Hepatocyte (in vitro differentiated cells): ENCODE measurements at regions not wholly inside any gene's neighbourhood (a gene's known extent, or its start where the extent isn't known, plus 50 kb on each side); places are given as distances from the start of the nearest gene placed in this dataset.

Source experiments
- DNase-seq: peaks from one replicate; pipeline ENCODE4 v3.0.0-alpha.2; 2016; ENCODE audit warnings: low spot score
- H2AFZ ChIP-seq: fragments of 200-600 bp; sonication (generic); 2 replicates; pipeline ENCODE4 v1.6.0; 2016; ENCODE audit warnings: antibody characterized with exemption, mild to moderate bottlenecking
- H3K27ac ChIP-seq: fragments of 200-600 bp; sonication (generic); 2 replicates; pipeline ENCODE4 v1.5.1; 2016; ENCODE audit warnings: mild to moderate bottlenecking
- H3K27me3 ChIP-seq: fragments of 200-600 bp; sonication (generic); 2 replicates; pipeline ENCODE4 v1.6.1; 2016
- H3K36me3 ChIP-seq: fragments of 200-600 bp; sonication (generic); replicated peaks from 2 replicates; pipeline ENCODE4 v1.5.1; 2016; ENCODE audit warnings: low read depth; ENCODE audit not compliant: insufficient read depth
- H3K4me1 ChIP-seq: fragments of 200-600 bp; sonication (generic); 2 replicates; pipeline ENCODE4 v1.5.1; 2016; ENCODE audit warnings: mild to moderate bottlenecking, moderate library complexity; ENCODE audit not compliant: insufficient read depth
- H3K4me2 ChIP-seq: fragments of 200-600 bp; sonication (generic); 2 replicates; pipeline ENCODE4 v1.6.0; 2016
- H3K4me3 ChIP-seq: fragments of 200-600 bp; sonication (generic); 2 replicates; pipeline ENCODE4 v1.5.1; 2016; ENCODE audit warnings: mild to moderate bottlenecking
- H3K79me2 ChIP-seq: fragments of 200-600 bp; sonication (generic); 2 replicates; pipeline ENCODE4 v1.6.0; 2017; ENCODE audit warnings: mild to moderate bottlenecking
- H3K9me2 ChIP-seq: fragments of 200-600 bp; sonication (generic); replicated peaks from 2 replicates; pipeline ENCODE4 v1.6.0; 2017; ENCODE audit warnings: mild to moderate bottlenecking; ENCODE audit not compliant: insufficient read depth
- H3K9me3 ChIP-seq: fragments of 200-600 bp; sonication (generic); 2 replicates; pipeline ENCODE4 v1.5.1; 2016; ENCODE audit warnings: low read depth, mild to moderate bottlenecking
- H4K20me1 ChIP-seq: fragments of 200-600 bp; sonication (generic); 2 replicates; pipeline ENCODE4 v1.6.0; 2016; ENCODE audit warnings: mild to moderate bottlenecking; ENCODE audit not compliant: insufficient read depth, poor library complexity, severe bottlenecking
- CTCF ChIP-seq: fragments of 200-600 bp; sonication (generic); IDR thresholded peaks from 2 replicates; pipeline ENCODE4 v1.5.1; 2016; ENCODE audit warnings: antibody characterized with exemption, mild to moderate bottlenecking; ENCODE audit not compliant: poor library complexity
- EZH2 ChIP-seq: fragments of 200-600 bp; sonication (generic); IDR thresholded peaks from 2 replicates; pipeline ENCODE4 v1.6.1; 2016; ENCODE audit warnings: antibody characterized with exemption, mild to moderate bottlenecking, borderline replicate concordance
- EZH2phosphoT487 ChIP-seq: fragments of 200-600 bp; sonication (generic); IDR thresholded peaks from one replicate; pipeline ENCODE4 v1.6.1; 2018; ENCODE audit warnings: antibody characterized with exemption, mild to moderate bottlenecking, low read depth, moderate library complexity; ENCODE audit not compliant: unreplicated experiment, severe bottlenecking
- WGBS: methylation state at CpG from one replicate; pipeline ENCODE4 v1.1.6; 2016; ENCODE audit warnings: low lambda C conversion rate; ENCODE audit errors: missing lambda C conversion rate; 5-methylcytosine and 5-hydroxymethylcytosine counted together

GRCh38 chr2:155830817-155831579, 501.5 kb downstream of the NR4A2 start:
- H4K20me1 ChIP-seq, result no peaks in the 10 kb centered on the region
- H3K27me3 ChIP-seq, result no peaks in the 10 kb centered on the region
- no peaks in the 10 kb centered on the region for H3K4me1 ChIP-seq
- WGBS, result 70% methylated on average over 4 of the region's 4 CpGs
- no peaks in the 10 kb centered on the region for H3K79me2 ChIP-seq
- H3K9me2 ChIP-seq, result no peaks in the 10 kb centered on the region
- H3K27ac ChIP-seq, result no peak overlapping the region
- TF ChIP-seq EZH2 (no peak), EZH2phosphoT487 (no peak), CTCF (no peak)
- H3K4me2 ChIP-seq, result no peak overlapping the region
- no peak overlapping the region for H3K4me3 ChIP-seq
- H2AFZ ChIP-seq, result no peak overlapping the region
- no peaks in the 10 kb centered on the region for H3K9me3 ChIP-seq
- no peaks in the 10 kb centered on the region for H3K36me3 ChIP-seq
- no peak for DNase-seq

GRCh38 chr2:155830351-155830750, 502.2 kb downstream of the NR4A2 start:
- Histone ChIP-seq H3K4me1 (no peaks in the 10 kb centered on the region), H3K36me3 (no peaks in the 10 kb centered on the region), H3K27me3 (no peaks in the 10 kb centered on the region), H3K4me2 (no peak overlapping the region), H3K79me2 (no peaks in the 10 kb centered on the region), H3K27ac (no peak overlapping the region), H4K20me1 (no peaks in the 10 kb centered on the region), H3K9me2 (no peaks in the 10 kb centered on the region), H3K9me3 (no peaks in the 10 kb centered on the region), H3K4me3 (no peak overlapping the region), H2AFZ (no peak overlapping the region)
- WGBS, result 72% methylated on average over 5 of the region's 5 CpGs
- no peak for TF ChIP-seq EZH2phosphoT487
- TF ChIP-seq CTCF, result no peak
- TF ChIP-seq EZH2, result no peak
- no peak for DNase-seq

- Histone ChIP-seq H2AFZ (peak overlapping the region; percentile 23), H3K9me3 (no peaks in the 10 kb centered on the region), H3K9me2 (no peaks in the 10 kb centered on the region), H3K4me2 (peak overlapping the region; percentile 57), H4K20me1 (no peaks in the 10 kb centered on the region), H3K4me3 (no peak overlapping the region), H3K27ac (peak overlapping the region; percentile 64), H3K4me1 (no peaks in the 10 kb centered on the region), H3K36me3 (no peaks in the 10 kb centered on the region), H3K27me3 (no peaks in the 10 kb centered on the region), H3K79me2 (no peaks in the 10 kb centered on the region)
- TF ChIP-seq EZH2 (no peak), CTCF (no peak), EZH2phosphoT487 (no peak)
- WGBS, result 61% methylated on average over 2 of the region's 2 CpGs
- peak; percentile 22 for DNase-seq
These were observed 506.6 kb downstream of the NR4A2 start for GRCh38 chr2:155825876-155826275.

- Histone ChIP-seq H3K27me3 (no peaks in the 10 kb centered on the region), H3K27ac (no peak overlapping the region)
These were observed 516.7 kb downstream of the NR4A2 start for GRCh38 chr2:155815851-155816250.

More at GRCh38 chr2:155815851-155816250, 516.7 kb downstream of the NR4A2 start:
- Histone ChIP-seq H3K9me2 (no peaks in the 10 kb centered on the region), H3K4me2 (no peak overlapping the region), H2AFZ (no peak overlapping the region), H3K4me3 (no peak overlapping the region), H4K20me1 (no peaks in the 10 kb centered on the region), H3K79me2 (no peaks in the 10 kb centered on the region), H3K36me3 (no peaks in the 10 kb centered on the region), H3K9me3 (no peaks in the 10 kb centered on the region), H3K4me1 (no peaks in the 10 kb centered on the region)
- peak; percentile 55 for DNase-seq
- TF ChIP-seq CTCF (peak; percentile 24), EZH2phosphoT487 (no peak)
